ENCODE measurements at regions not wholly inside any gene's neighbourhood (a gene's known extent, or its start where the extent isn't known, plus 50 kb on each side); places are given as distances from the start of the nearest gene placed in this dataset.

DNA sequence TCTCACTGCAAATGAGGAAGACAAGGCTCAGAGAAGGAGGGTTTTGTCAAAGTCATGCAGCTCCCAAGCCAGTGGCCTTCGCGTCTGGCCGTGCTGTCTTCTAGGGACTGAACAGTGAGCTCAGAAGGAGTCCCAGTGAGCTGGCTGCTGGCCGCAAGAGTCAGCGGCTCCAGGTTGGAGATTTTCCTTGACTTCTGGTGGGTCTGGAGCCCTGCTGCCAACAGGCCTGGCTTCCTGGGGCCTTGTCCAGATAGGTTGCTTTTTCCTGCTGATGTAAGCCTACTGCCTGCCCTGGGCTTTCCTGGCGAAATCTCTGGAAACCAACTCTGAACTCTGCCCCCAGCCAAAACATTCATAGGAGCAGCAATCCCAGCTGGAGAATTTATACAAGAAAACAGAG, 272.7 kb upstream of the CADM1 start:
- no peak for TF ChIP-seq RAD21 (IDR thresholded peaks at IDR 0.05; ENCODE audit: low read length)
- TF ChIP-seq SMC3 (IDR thresholded peaks at IDR 0.05; ENCODE audit: low read depth, low read length): no peak
- TF ChIP-seq, protein P1, sequence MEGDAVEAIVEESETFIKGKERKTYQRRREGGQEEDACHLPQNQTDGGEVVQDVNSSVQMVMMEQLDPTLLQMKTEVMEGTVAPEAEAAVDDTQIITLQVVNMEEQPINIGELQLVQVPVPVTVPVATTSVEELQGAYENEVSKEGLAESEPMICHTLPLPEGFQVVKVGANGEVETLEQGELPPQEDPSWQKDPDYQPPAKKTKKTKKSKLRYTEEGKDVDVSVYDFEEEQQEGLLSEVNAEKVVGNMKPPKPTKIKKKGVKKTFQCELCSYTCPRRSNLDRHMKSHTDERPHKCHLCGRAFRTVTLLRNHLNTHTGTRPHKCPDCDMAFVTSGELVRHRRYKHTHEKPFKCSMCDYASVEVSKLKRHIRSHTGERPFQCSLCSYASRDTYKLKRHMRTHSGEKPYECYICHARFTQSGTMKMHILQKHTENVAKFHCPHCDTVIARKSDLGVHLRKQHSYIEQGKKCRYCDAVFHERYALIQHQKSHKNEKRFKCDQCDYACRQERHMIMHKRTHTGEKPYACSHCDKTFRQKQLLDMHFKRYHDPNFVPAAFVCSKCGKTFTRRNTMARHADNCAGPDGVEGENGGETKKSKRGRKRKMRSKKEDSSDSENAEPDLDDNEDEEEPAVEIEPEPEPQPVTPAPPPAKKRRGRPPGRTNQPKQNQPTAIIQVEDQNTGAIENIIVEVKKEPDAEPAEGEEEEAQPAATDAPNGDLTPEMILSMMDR (IDR thresholded peaks at IDR 0.05): no peak
- TF ChIP-seq POLR2AphosphoS5 (IDR thresholded peaks at IDR 0.05; ENCODE audit: low read depth, low read length): no peak

All from SK-N-SH (cell line).